ENCODE measurements at regions not wholly inside any gene's neighbourhood (a gene's known extent, or its start where the extent isn't known, plus 50 kb on each side); places are given as distances from the start of the nearest gene placed in this dataset.

GRCh38 chr16:76784530-76784929 is 406.5 kb upstream of the MON1B start:
- DNase-seq (ENCODE audit: low spot score) = no peak
- Mint-ChIP-seq H3K36me3 (peaks cover 25% of the 10 kb centered on the region), H3K4me3 (no peak overlapping the region), H3K27ac (no peak overlapping the region), H3K9me3 (peaks cover 56% of the 10 kb centered on the region), H3K27me3 (ENCODE audit: low read depth) (no peaks in the 10 kb centered on the region; the same call in none of the 2 replicates), H3K4me1 (no peaks in the 10 kb centered on the region)
- ChIA-PET POLR2A (no interaction called here), CTCF (no interaction called here)
- no peak for ATAC-seq
- TF ChIP-seq OVOL2 (CRISPR knock-in tag; IDR thresholded peaks at IDR 0.05; ENCODE audit: borderline replicate concordance) (no peak), E2F1 (CRISPR knock-in tag; IDR thresholded peaks at IDR 0.05) (no peak), IRF1 (CRISPR knock-in tag; IDR thresholded peaks at IDR 0.05) (no peak), ELF4 (CRISPR knock-in tag; IDR thresholded peaks at IDR 0.05; ENCODE audit: low read depth) (no peak)

- no peak overlapping the region for H3K4me3 Mint-ChIP-seq
- peaks cover 26% of the 10 kb centered on the region for H3K36me3 Mint-ChIP-seq
- H3K27me3 Mint-ChIP-seq (ENCODE audit: low read depth) = no peaks in the 10 kb centered on the region; the same call in 1 of the 2 replicates
- no peaks in the 10 kb centered on the region for H3K4me1 Mint-ChIP-seq
- H3K9me3 Mint-ChIP-seq = peaks cover 56% of the 10 kb centered on the region
- H3K27ac Mint-ChIP-seq = no peak overlapping the region
- ATAC-seq = no peak
- ChIA-PET CTCF (no interaction called here), POLR2A (no interaction called here)
- no peak for DNase-seq (ENCODE audit: low spot score)
- TF ChIP-seq E2F1 (CRISPR knock-in tag; IDR thresholded peaks at IDR 0.05) = no peak
- TF ChIP-seq ZNF281 (CRISPR knock-in tag; IDR thresholded peaks at IDR 0.05) = no peak
- no peak for TF ChIP-seq E2F5 (CRISPR knock-in tag; IDR thresholded peaks at IDR 0.05)
- no peak for TF ChIP-seq ZNF416 (CRISPR knock-in tag; IDR thresholded peaks at IDR 0.05)
- no peak for TF ChIP-seq AFF4 (CRISPR knock-in tag; IDR thresholded peaks at IDR 0.05; ENCODE audit: borderline replicate concordance)
- TF ChIP-seq NFE2L1 (CRISPR knock-in tag; IDR thresholded peaks at IDR 0.05) = no peak
- TF ChIP-seq E2F4 (CRISPR knock-in tag; IDR thresholded peaks at IDR 0.05; ENCODE audit: borderline replicate concordance, low read depth) = no peak
- TF ChIP-seq HMGA2 (CRISPR knock-in tag; IDR thresholded peaks at IDR 0.05) = no peak
- no peak for TF ChIP-seq ZNF317 (CRISPR knock-in tag; IDR thresholded peaks at IDR 0.05; ENCODE audit: borderline replicate concordance, low read depth)
- no peak for TF ChIP-seq TEAD4 (CRISPR knock-in tag; IDR thresholded peaks at IDR 0.05)
- TF ChIP-seq NR1H2 (CRISPR knock-in tag; IDR thresholded peaks at IDR 0.05) = no peak
- no peak for TF ChIP-seq ATF1 (CRISPR knock-in tag; IDR thresholded peaks at IDR 0.05)
- no peak for TF ChIP-seq NR2C2 (CRISPR knock-in tag; IDR thresholded peaks at IDR 0.05)
These were observed 403.6 kb upstream of the MON1B start for GRCh38 chr16:76787394-76787793.

Measured in WTC11 (cell line).